ENCODE measurements at regions not wholly inside any gene's neighbourhood (a gene's known extent, or its start where the extent isn't known, plus 50 kb on each side); places are given as distances from the start of the nearest gene placed in this dataset.

DNA sequence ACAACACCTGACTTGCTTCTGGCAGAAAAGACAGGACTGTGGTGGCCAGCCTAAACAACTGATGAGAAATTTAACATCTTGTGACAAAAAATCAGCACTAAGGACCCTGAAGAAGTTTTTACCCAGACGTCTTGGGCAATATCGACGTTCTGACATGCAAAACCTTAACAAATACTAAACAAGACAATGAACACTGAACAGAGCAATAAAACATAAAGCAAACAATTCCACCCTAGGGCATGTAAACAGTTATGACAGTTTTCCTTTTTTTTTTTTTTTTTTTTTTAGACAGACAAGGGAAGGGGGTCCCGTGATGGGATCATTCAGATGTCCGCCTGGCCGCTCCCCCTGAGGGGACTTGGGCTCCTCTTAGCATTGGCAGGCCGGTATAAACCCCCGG, 738.0 kb downstream of the SI start:
- no peak overlapping the region for H3K4me3 ChIP-seq (replicated peaks in 1 of 4; ENCODE audit: control extremely low read depth in 1 of 4, insufficient read depth in 1 of 4, low read depth in 3 of 4, low read length in 4 of 4)
- no peak for TF ChIP-seq EZH2 (IDR thresholded peaks at IDR 0.05; ENCODE audit: low read length, missing control alignments)
- TF ChIP-seq, protein P1, sequence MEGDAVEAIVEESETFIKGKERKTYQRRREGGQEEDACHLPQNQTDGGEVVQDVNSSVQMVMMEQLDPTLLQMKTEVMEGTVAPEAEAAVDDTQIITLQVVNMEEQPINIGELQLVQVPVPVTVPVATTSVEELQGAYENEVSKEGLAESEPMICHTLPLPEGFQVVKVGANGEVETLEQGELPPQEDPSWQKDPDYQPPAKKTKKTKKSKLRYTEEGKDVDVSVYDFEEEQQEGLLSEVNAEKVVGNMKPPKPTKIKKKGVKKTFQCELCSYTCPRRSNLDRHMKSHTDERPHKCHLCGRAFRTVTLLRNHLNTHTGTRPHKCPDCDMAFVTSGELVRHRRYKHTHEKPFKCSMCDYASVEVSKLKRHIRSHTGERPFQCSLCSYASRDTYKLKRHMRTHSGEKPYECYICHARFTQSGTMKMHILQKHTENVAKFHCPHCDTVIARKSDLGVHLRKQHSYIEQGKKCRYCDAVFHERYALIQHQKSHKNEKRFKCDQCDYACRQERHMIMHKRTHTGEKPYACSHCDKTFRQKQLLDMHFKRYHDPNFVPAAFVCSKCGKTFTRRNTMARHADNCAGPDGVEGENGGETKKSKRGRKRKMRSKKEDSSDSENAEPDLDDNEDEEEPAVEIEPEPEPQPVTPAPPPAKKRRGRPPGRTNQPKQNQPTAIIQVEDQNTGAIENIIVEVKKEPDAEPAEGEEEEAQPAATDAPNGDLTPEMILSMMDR (conservative IDR thresholded peaks at IDR 0.05 in 1 of 2, IDR thresholded peaks at IDR 0.05 in 1 of 2; ENCODE audit: low read depth in 1 of 2, low read length in 2 of 2): no peak
- no peaks in the 10 kb centered on the region for H3K4me1 ChIP-seq (ENCODE audit: control insufficient read depth, extremely low read depth, insufficient read depth, low read length)
- no peak for DNase-seq (ENCODE audit: low read depth in 2 of 2)
- no peak overlapping the region for H3K9ac ChIP-seq (ENCODE audit: insufficient read depth, low read length)
- H3K4me2 ChIP-seq (ENCODE audit: extremely low read depth, insufficient read depth, low read length): no peak overlapping the region
- H4K20me1 ChIP-seq (ENCODE audit: control insufficient read depth, extremely low read depth, insufficient read depth, low read length): no peaks in the 10 kb centered on the region
- H3K27me3 ChIP-seq (ENCODE audit: control insufficient read depth, insufficient read depth, low read length): no peaks in the 10 kb centered on the region
- H2AFZ ChIP-seq (ENCODE audit: low read length): no peak overlapping the region
- H3K27ac ChIP-seq (ENCODE audit: insufficient read depth, low read length): no peak overlapping the region
- H3K9me3 ChIP-seq (ENCODE audit: control insufficient read depth, insufficient read depth, low read depth, low read length): no peaks in the 10 kb centered on the region
- no peaks in the 10 kb centered on the region for H3K79me2 ChIP-seq (ENCODE audit: control insufficient read depth, insufficient read depth, low read length)
- H3K36me3 ChIP-seq (ENCODE audit: control insufficient read depth, insufficient read depth, low read length): no peaks in the 10 kb centered on the region

DNA sequence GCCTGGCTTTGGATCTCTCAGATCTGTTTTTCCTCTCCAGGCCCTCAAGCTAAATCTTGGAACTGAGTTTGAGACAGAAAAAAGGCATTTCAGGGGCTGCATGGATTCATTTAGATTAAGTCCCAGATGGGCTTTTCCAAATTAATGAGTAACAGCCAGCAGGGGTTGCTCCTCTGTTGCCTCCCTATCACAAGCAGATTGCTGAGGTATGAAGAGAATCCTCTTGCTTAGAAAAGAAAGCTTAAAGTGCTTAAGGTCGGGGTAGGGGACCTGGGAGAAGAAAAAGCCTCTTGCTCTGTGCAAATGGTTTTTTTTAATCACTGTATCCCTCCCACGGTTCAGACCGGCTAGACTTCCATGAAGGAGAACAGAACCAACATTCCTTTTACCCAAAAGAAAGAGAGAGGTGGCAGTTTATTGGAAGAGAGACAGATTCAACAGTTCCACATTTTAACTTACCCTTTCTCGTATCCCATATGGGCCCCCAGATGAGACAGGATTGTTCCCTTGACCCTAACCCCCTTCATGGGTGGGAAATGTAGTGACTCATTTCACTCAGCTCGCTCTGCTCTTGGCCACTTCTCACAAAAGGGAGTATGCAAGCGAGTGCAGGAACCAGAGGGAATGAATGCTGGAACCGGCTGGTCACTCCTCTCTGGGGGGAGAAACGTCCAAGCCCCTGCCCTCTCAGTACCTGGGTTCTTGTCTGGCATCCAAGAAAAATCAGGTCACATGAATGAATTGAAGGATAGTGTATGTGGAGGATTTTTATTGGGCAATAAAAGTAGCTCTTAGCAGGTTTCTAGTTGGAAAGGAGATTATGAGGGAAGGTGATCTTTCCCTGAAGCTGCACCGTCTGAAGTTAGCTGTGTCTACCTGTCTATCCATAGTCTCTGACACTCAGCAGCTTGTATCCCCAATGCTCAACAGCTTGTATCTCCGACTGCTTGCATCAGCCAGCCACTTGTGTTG, 745.2 kb downstream of the SI start:
- Histone ChIP-seq H3K36me3 (ENCODE audit: control insufficient read depth, insufficient read depth, low read length) (no peaks in the 10 kb centered on the region), H3K79me2 (ENCODE audit: control insufficient read depth, insufficient read depth, low read length) (no peaks in the 10 kb centered on the region), H3K4me3 (replicated peaks in 1 of 4; ENCODE audit: control extremely low read depth in 1 of 4, insufficient read depth in 1 of 4, low read depth in 3 of 4, low read length in 4 of 4) (no peak overlapping the region), H4K20me1 (ENCODE audit: control insufficient read depth, extremely low read depth, insufficient read depth, low read length) (no peaks in the 10 kb centered on the region), H3K4me1 (ENCODE audit: control insufficient read depth, extremely low read depth, insufficient read depth, low read length) (no peaks in the 10 kb centered on the region), H3K27ac (ENCODE audit: insufficient read depth, low read length) (no peak overlapping the region), H3K9me3 (ENCODE audit: control insufficient read depth, insufficient read depth, low read depth, low read length) (no peaks in the 10 kb centered on the region), H3K4me2 (ENCODE audit: extremely low read depth, insufficient read depth, low read length) (no peak overlapping the region), H3K27me3 (ENCODE audit: control insufficient read depth, insufficient read depth, low read length) (no peaks in the 10 kb centered on the region), H2AFZ (ENCODE audit: low read length) (no peak overlapping the region), H3K9ac (ENCODE audit: insufficient read depth, low read length) (no peak overlapping the region)
- DNase-seq (ENCODE audit: low read depth in 2 of 2): peak in 1 of 2 donors; percentile 28
- no peak for TF ChIP-seq EZH2 (IDR thresholded peaks at IDR 0.05; ENCODE audit: low read length, missing control alignments)
- TF ChIP-seq, protein P1 (conservative IDR thresholded peaks at IDR 0.05 in 1 of 2, IDR thresholded peaks at IDR 0.05 in 1 of 2; ENCODE audit: low read depth in 1 of 2, low read length in 2 of 2): no peak

DNA sequence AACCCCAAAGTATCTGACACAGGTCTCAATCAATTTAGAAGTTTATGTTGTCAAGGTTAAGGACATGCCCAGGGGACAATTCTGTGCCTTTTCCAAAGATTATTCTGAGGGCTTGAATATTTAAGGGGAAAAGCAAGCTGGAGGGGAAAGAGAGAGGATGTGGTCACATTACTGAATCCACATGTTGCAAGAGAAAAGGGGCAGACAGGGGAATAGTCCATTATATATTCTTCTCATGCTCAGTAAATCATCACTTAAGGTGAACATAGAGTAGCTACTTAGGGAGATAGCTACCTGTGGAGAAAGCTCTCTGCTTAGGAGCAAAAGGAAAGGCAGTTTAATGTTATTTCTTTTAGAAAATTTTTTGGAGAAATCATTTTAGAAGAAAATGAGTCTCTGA, 751.6 kb downstream of the SI start:
- H2AFZ ChIP-seq (ENCODE audit: low read length): no peak overlapping the region
- DNase-seq (ENCODE audit: low read depth in 2 of 2): no peak
- no peaks in the 10 kb centered on the region for H3K4me1 ChIP-seq (ENCODE audit: control insufficient read depth, extremely low read depth, insufficient read depth, low read length)
- H3K27ac ChIP-seq (ENCODE audit: insufficient read depth, low read length): no peak overlapping the region
- no peaks in the 10 kb centered on the region for H3K9me3 ChIP-seq (ENCODE audit: control insufficient read depth, insufficient read depth, low read depth, low read length)
- TF ChIP-seq, protein P1 (conservative IDR thresholded peaks at IDR 0.05 in 1 of 2, IDR thresholded peaks at IDR 0.05 in 1 of 2; ENCODE audit: low read depth in 1 of 2, low read length in 2 of 2): no peak
- no peak for TF ChIP-seq EZH2 (IDR thresholded peaks at IDR 0.05; ENCODE audit: low read length, missing control alignments)
- H3K36me3 ChIP-seq (ENCODE audit: control insufficient read depth, insufficient read depth, low read length): no peaks in the 10 kb centered on the region
- no peak overlapping the region for H3K9ac ChIP-seq (ENCODE audit: insufficient read depth, low read length)
- H4K20me1 ChIP-seq (ENCODE audit: control insufficient read depth, extremely low read depth, insufficient read depth, low read length): no peaks in the 10 kb centered on the region
- no peak overlapping the region for H3K4me2 ChIP-seq (ENCODE audit: extremely low read depth, insufficient read depth, low read length)
- no peak overlapping the region for H3K4me3 ChIP-seq (replicated peaks in 1 of 4; ENCODE audit: control extremely low read depth in 1 of 4, insufficient read depth in 1 of 4, low read depth in 3 of 4, low read length in 4 of 4)
- H3K27me3 ChIP-seq (ENCODE audit: control insufficient read depth, insufficient read depth, low read length): no peaks in the 10 kb centered on the region
- H3K79me2 ChIP-seq (ENCODE audit: control insufficient read depth, insufficient read depth, low read length): no peaks in the 10 kb centered on the region
